Activated CD8-positive, alpha-beta memory T cell treated with anti-CD3 and anti-CD28 coated beads for 4 hours (primary cell): ENCODE measurements at regions not wholly inside any gene's neighbourhood (a gene's known extent, or its start where the extent isn't known, plus 50 kb on each side); places are given as distances from the start of the nearest gene placed in this dataset.

Source experiments
- DNase-seq, 2 donors: peaks; one replicate each; pipeline ENCODE4 v3.0.0-alpha.2; 2020; ENCODE audit warnings: low read depth in 2 of 2

DNA sequence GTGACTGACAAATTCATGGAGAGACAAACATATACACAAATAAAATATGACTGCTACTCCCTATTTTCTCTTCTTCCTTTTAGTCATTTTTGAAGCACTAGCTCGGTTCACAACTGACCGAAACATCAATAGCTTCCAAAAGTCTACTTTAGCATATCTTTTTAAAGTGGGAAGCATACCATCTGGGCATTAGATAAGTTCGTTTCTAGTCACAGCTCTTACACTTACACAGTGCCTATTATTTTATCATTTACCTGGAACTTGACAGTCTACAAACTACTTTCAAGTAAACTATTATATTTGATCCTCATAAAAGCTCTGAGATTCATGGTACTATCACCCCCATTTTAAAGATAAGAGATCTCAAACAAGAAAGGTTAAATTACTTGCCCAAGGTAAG is 458.5 kb downstream of the LMO7 start:
- DNase-seq = no peak

GRCh38 chr13:76091076-76091475 is 454.9 kb downstream of the LMO7 start:
- no peak for DNase-seq

- DNase-seq = no peak
Measured at GRCh38 chr13:76086729-76087128, 450.6 kb downstream of the LMO7 start.

DNA sequence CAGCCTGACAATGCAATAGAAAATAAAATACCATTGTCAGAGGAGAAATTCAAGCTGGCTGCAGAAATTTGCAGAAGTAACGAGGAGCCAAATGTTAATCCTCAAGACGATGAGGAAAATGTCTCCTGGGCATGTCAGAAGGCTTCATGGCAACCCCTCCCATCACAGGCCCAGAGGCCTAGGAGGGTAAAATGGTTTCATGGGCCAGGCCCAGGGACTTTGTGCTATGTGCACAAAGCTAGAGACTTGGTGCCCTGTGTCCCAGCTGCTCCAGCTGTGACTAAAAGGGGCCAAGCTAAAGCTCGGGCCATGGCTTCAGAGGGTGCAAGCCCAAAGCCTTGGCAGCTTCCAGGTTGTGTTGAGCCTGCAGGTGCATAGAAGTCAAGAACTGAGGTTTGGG is 431.7 kb downstream of the LMO7 start:
- no peak for DNase-seq

DNA sequence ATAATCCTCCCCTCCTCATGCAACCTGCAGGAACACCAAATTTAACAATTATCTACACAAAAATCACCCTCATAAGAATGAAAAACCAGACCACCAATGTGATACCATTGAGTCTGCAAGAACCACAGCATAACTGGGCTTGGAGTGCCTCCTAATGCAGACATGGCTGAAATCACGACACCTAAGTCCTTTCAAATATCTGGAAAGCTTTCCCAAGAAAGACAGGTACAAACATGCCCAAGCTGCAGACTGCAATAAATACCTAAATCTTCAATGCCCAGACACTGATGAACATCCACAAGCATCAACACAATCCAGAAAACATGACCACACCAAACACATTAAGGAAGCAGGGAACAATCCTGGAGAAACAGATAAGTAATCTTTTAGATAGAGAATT is 417.1 kb downstream of the LMO7 start:
- DNase-seq = no peak

DNA sequence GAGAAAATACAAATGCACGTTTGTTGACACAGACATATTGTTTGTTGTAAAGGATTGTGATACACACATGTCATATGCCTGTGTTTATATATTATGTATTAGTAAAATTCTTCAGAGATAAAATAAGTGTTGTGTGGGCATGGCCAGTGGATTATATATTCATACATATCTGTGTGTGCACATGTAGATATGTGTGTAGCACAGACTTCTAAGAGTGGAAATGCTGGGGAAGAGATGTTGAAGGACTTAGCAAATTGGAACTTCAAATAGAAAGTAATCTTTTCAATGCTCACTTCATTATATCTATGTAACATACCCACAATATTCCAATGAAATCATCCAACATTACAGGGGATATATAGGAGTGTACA is 413.2 kb downstream of the LMO7 start:
- no peak for DNase-seq

- no peak for DNase-seq
Measured at GRCh38 chr13:76048675-76049375, 412.7 kb downstream of the LMO7 start.

DNA sequence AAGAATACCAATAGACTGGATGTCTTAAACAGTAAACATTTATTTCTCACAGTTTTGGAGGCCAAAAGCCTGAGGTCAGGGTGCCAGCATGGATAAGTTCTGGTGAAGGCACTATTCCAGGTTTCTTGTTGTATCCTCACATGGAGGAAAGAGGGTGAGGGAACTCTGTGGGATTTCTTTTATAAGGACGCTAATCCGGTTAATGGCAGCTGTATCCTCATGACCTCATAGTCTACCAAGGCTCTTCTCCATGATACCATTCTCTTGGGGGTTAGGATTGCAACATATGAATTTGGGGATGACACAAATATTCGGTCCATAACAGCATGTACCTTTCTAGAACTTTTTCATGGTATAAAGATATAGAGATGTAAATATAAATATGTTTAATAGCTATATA is 412.0 kb downstream of the LMO7 start:
- no peak for DNase-seq

DNA sequence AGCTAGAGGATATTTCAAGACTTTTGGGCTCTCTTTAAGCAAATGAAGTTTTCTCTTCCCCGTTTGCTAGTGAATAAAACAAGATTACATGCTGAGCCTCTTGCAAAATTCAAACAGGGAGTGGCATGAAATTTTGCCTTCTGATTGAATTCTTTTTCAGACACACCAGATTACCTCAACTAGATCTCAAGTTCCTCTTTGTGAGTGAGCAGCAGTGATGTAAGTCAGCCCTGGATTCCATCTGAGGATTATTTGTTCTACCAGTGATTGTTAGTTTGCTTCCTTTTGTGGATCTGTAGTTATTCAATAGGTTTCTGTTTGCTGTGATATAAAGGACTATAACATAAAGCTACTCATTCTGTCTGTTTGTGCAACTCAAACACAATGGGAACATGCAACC is 407.7 kb downstream of the LMO7 start:
- no peak for DNase-seq

DNA sequence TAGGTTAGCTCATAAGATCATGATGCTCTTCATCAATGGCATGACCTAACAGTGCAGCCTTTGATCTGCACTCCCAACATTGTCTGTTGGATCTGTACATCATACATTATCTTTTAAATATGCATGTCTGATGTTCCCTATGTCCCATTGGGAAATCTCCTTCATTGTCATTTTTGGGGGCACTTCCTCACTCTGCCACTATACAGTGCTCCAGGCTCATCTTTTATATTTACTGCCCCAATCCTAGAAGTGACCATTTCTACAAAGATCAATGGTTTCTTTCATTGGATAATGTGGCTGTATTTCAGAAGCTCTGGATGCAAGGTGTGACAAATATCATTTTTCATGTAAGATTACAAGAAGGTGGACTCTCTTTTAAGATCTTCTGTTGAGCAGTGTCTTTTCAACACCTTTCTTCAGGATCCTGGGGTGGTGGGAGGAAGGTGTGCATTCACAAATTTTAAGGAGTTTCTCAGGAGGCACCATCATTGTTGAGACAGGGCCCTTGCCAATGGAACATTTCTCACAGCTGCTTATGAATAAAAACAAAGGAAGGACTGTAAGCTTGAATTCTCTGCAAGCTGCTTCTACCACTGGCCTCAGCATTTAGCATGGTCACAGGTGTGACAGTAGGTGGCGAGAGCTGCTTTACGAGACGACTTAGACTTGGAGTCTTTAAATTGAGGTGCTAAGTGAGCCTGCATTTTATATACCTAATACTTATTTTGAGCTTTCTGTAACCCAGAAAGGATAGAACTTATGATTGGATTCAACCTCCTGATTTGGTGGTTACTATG is 403.0 kb downstream of the LMO7 start:
- DNase-seq = no peak

GRCh38 chr13:76036176-76036575 is 400.0 kb downstream of the LMO7 start:
- DNase-seq = no peak

- DNase-seq = no peak
Measured at GRCh38 chr13:76035711-76036110, 399.6 kb downstream of the LMO7 start.

GRCh38 chr13:76029706-76030105 is 393.6 kb downstream of the LMO7 start:
- no peak for DNase-seq

DNA sequence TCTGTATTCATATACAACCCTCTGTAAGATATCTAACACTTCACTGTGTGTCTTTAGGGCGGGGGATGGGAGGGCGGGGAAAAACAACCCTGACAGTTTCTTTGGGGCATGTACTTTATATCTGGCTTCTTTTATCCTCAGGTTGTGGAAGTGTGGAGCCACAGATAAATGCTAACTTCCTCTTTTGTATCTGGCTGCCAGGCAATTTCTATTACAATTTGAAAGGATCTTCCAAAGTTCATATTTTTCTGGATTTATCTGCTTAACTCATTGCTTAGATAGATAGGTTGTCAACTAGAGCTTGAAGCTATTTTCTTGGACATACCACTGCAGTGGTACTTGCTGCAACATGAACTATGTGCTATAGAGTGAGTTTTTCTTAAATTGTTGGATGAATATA is 393.0 kb downstream of the LMO7 start:
- DNase-seq = no peak

DNA sequence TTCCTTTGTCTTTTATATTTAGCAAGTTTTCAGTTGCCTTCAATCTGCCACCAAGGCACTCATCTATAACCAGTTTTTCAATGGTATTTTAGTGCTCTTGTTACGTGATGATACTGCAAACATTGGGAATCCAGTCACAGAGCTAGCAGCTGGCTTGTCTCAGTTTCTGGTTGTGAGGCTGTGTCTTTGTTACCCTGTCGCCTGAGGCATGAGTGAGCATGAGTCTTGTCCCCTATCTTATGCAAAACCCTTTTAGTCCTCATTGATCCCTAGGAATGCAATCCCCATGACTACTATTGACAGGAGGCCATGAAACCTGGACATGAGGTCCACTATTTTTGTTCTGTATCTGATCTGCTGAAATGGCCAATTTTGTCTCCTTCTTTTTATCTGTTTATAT is 391.0 kb downstream of the LMO7 start:
- DNase-seq = no peak

DNA sequence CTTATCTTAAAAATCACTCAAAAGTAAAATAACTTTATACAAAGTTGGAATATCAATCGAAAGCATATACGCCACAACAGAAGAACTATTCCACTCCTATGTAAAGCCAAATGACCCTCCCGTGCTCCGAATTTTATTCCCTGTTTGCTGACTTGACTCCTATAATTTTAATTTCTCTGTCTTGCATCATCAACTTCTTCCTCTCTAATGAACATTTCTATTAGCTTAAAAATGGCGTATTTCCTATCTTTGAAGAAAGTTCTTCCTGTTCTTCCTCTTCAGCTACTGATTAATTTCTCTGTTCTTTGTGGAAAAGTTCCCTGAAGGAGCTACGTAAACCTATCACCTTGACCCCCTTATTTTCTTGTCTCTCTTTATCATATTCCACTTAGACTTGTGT is 389.3 kb downstream of the LMO7 start:
- no peak for DNase-seq

GRCh38 chr13:76024151-76024550 is 388.0 kb downstream of the LMO7 start:
- DNase-seq = no peak

DNA sequence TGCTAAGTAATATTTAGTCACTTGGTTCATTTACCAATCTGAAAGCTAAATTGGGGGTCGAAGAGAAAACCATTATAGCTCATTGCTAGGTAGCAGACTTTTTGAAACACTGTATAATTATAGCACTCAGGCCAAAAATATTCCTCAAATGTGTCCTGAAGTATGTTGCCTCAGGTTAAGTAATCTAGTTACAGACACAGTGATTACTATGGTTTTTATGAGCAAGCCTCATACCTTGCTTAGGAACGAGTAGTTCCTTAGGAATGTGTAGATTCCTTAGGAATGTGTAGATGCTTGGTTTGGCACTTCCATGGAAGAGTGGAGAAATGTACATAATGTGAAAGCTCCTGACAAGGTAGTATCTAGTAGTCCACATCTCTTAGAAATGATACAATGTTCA is 387.5 kb downstream of the LMO7 start:
- no peak for DNase-seq

- DNase-seq = no peak
Measured at GRCh38 chr13:76020421-76020955, 384.4 kb downstream of the LMO7 start.

DNA sequence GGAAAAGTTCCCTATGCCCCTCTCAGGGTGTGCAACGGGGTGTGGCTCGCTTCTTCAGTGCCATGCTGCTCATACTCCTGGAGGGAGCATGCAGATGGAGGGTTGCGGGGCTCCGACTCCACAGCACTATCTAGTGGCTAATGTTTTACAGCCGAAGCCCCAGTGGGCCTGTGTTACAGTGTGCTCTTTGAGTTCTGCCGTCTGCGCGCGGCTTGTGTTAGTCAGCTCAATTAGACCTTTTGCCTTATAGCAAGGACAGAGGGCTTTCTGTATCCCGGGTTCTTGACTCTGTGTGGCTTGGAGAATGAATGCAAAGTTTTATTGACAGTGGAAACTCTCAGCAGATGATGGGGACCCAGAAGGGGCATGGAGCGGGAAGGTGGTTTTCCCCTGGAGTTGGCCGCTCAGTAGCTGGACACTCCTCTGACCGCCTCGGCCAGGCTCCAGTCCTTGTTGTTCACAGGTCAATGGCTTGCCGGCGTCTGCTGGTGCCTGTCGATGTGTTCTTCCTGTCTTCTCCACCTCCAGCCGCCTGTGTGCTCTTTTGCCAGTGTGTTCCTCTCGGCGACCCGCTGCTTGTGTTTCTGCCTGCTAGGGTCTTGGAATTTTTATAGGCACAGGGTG is 383.4 kb downstream of the LMO7 start:
- no peak for DNase-seq

GRCh38 chr13:76017861-76018556 is 381.9 kb downstream of the LMO7 start:
- DNase-seq = no peak

DNA sequence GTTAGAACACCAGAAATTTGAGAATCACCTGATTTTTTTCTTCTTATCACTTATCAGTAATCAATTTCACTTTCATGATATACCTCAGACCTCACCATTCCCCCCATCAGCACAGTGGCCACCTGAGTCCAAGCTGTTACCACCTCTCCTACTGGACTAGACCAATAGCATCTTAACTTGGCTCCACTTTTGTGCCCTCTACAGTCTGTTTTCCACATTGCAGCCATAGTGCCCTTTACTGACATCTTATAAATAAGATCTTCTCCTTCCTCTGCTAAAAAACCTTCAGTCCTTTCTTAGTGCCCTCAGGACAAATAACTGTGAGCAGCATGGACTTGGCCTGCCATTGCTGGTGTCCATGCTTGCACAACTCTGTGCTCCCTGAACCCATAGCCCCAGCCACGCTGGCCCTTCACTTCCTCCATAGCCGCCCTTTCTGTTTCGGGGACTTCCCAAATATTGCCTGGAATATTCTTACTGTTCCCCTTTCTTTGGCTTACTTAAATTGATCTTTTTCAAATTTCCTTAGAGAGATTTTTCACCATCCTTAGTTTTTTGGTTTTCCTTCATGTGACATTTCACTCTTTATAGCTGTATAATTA is 380.8 kb downstream of the LMO7 start:
- DNase-seq = no peak
